Amygdala (tissue), 56 donors: ENCODE measurements at regions not wholly inside any gene's neighbourhood (a gene's known extent, or its start where the extent isn't known, plus 50 kb on each side); places are given as distances from the start of the nearest gene placed in this dataset.
"Not testable (repeated sequence)": the region's sequence is repeated elsewhere in the genome, so short reads cannot be mapped to it uniquely, and the experiment has no call there.

ENCODE experiments used
- DNase-seq, 56 donors: peaks; one replicate each; lab custom pipeline; 2025; lab: John Stamatoyannopoulos, UW

GRCh38 chr16:88276123-88276588 lies 106.6 kb upstream of the ZNF469 start:
- DNase-seq, result not testable (repeated sequence)

GRCh38 chr16:88276591-88276990 lies 106.2 kb upstream of the ZNF469 start:
- DNase-seq, result no peak

GRCh38 chr16:88279998-88280397 lies 102.8 kb upstream of the ZNF469 start:
- DNase-seq, result no peak

GRCh38 chr16:88281858-88282563 lies 100.7 kb upstream of the ZNF469 start:
- no peak for DNase-seq

- DNase-seq, result no peak
These were observed 100.0 kb upstream of the ZNF469 start for GRCh38 chr16:88282564-88283395.

- DNase-seq, result no peak
These were observed 99.2 kb upstream of the ZNF469 start for GRCh38 chr16:88283596-88283995.

GRCh38 chr16:88284101-88284500 lies 98.7 kb upstream of the ZNF469 start:
- no peak for DNase-seq

GRCh38 chr16:88284626-88285513 lies 97.9 kb upstream of the ZNF469 start:
- no peak for DNase-seq

GRCh38 chr16:88285514-88285822 lies 97.3 kb upstream of the ZNF469 start:
- DNase-seq, result no peak

GRCh38 chr16:88286301-88286923 lies 96.3 kb upstream of the ZNF469 start:
- no peak for DNase-seq

GRCh38 chr16:88287219-88287618 lies 95.5 kb upstream of the ZNF469 start:
- no peak for DNase-seq

- DNase-seq, result no peak
These were observed 94.5 kb upstream of the ZNF469 start for GRCh38 chr16:88288303-88288702.

- DNase-seq, result no peak
These were observed 93.8 kb upstream of the ZNF469 start for GRCh38 chr16:88289001-88289400.

GRCh38 chr16:88289561-88289960 lies 93.2 kb upstream of the ZNF469 start:
- DNase-seq, result no peak

GRCh38 chr16:88289968-88290401 lies 92.8 kb upstream of the ZNF469 start:
- DNase-seq, result no peak

GRCh38 chr16:88290850-88291830 lies 91.6 kb upstream of the ZNF469 start:
- no peak for DNase-seq

GRCh38 chr16:88292007-88292970 lies 90.5 kb upstream of the ZNF469 start:
- no peak for DNase-seq

GRCh38 chr16:88293097-88293496 lies 89.7 kb upstream of the ZNF469 start:
- DNase-seq, result no peak
